Stimulated activated CD8-positive, alpha-beta memory T cell treated with anti-CD3 and anti-CD28 coated beads, Interleukin-15, amount 100 ng/mL, for 1 hour (primary cell): ENCODE measurements at regions not wholly inside any gene's neighbourhood (a gene's known extent, or its start where the extent isn't known, plus 50 kb on each side); places are given as distances from the start of the nearest gene placed in this dataset.

Experiments used
- DNase-seq: peaks from one replicate; pipeline ENCODE4 v3.0.0-alpha.2; 2020; ENCODE audit warnings: low read depth

- DNase-seq, result no peak
These were observed 193.3 kb downstream of the RBFOX3 start for GRCh38 chr17:79417476-79417988.

- no peak for DNase-seq
These were observed 194.9 kb downstream of the RBFOX3 start for GRCh38 chr17:79415909-79416308.

GRCh38 chr17:79415365-79415764 is 195.5 kb downstream of the RBFOX3 start:
- DNase-seq, result no peak

- DNase-seq, result no peak
These were observed 196.0 kb downstream of the RBFOX3 start for GRCh38 chr17:79414793-79415211.

GRCh38 chr17:79414063-79414792 is 196.6 kb downstream of the RBFOX3 start:
- DNase-seq, result no peak

- no peak for DNase-seq
These were observed 197.2 kb downstream of the RBFOX3 start for GRCh38 chr17:79413611-79414010.

- DNase-seq, result no peak
These were observed 197.9 kb downstream of the RBFOX3 start for GRCh38 chr17:79412886-79413390.

GRCh38 chr17:79412110-79412509 is 198.7 kb downstream of the RBFOX3 start:
- no peak for DNase-seq

- DNase-seq, result no peak
These were observed 199.4 kb downstream of the RBFOX3 start for GRCh38 chr17:79411419-79411818.

- no peak for DNase-seq
These were observed 200.2 kb downstream of the RBFOX3 start for GRCh38 chr17:79410681-79411080.

GRCh38 chr17:79408251-79408650 is 202.6 kb downstream of the RBFOX3 start:
- no peak for DNase-seq

- no peak for DNase-seq
These were observed 203.5 kb downstream of the RBFOX3 start for GRCh38 chr17:79407385-79407784.

GRCh38 chr17:79406316-79406715 is 204.5 kb downstream of the RBFOX3 start:
- no peak for DNase-seq

- DNase-seq, result no peak
These were observed 205.0 kb downstream of the RBFOX3 start for GRCh38 chr17:79405823-79406222.

- DNase-seq, result no peak
These were observed 206.5 kb downstream of the RBFOX3 start for GRCh38 chr17:79404136-79404911.

GRCh38 chr17:79401704-79402674 is 208.9 kb downstream of the RBFOX3 start:
- DNase-seq, result no peak

GRCh38 chr17:79400989-79401703 is 209.7 kb downstream of the RBFOX3 start:
- DNase-seq, result peak; percentile 53

GRCh38 chr17:79399610-79400144 is 211.2 kb downstream of the RBFOX3 start:
- no peak for DNase-seq

- DNase-seq, result no peak
These were observed 212.4 kb downstream of the RBFOX3 start for GRCh38 chr17:79398441-79398840.

- no peak for DNase-seq
These were observed 214.2 kb downstream of the RBFOX3 start for GRCh38 chr17:79396696-79397095.

- DNase-seq, result no peak
These were observed 215.3 kb downstream of the RBFOX3 start for GRCh38 chr17:79395545-79395944.
